ENCODE measurements at regions not wholly inside any gene's neighbourhood (a gene's known extent, or its start where the extent isn't known, plus 50 kb on each side); places are given as distances from the start of the nearest gene placed in this dataset.

GRCh38 chr3:21901484-21901883 is 150.5 kb upstream of the ZNF385D start:
- no peak for TF ChIP-seq CTCF (IDR thresholded peaks at IDR 0.05)
- no peak for TF ChIP-seq POLR2A (IDR thresholded peaks at IDR 0.05)
